Mucosa of rectum (tissue), 2 donors: ENCODE measurements at regions not wholly inside any gene's neighbourhood (a gene's known extent, or its start where the extent isn't known, plus 50 kb on each side); places are given as distances from the start of the nearest gene placed in this dataset.
"Not testable (repeated sequence)": the region's sequence is repeated elsewhere in the genome, so short reads cannot be mapped to it uniquely, and the experiment has no call there.

Source experiments
- H3K27ac ChIP-seq, 2 donors: one replicate each; pipeline ENCODE4 v1.7.0; 2013; ENCODE audit warnings: inconsistent platforms in 2 of 2, low read depth in 2 of 2, low read length in 2 of 2
- H3K27me3 ChIP-seq, 2 donors: one replicate each; pipeline ENCODE4 v1.7.0; 2013; ENCODE audit warnings: low read length in 2 of 2; ENCODE audit not compliant: control insufficient read depth in 2 of 2, insufficient read depth in 2 of 2
- H3K36me3 ChIP-seq, 2 donors: one replicate each; pipeline ENCODE4 v1.7.0; 2013; ENCODE audit warnings: low read length in 2 of 2; ENCODE audit not compliant: control insufficient read depth in 2 of 2, insufficient read depth in 2 of 2
- H3K4me1 ChIP-seq, 2 donors: one replicate each; pipeline ENCODE4 v1.7.0; 2013; ENCODE audit warnings: low read length in 2 of 2, mild to moderate bottlenecking in 1 of 2; ENCODE audit not compliant: control insufficient read depth in 2 of 2, insufficient read depth in 2 of 2
- H3K4me3 ChIP-seq, 2 donors: one replicate each; pipeline ENCODE4 v1.7.0; 2013; ENCODE audit warnings: low read length in 2 of 2
- H3K9ac ChIP-seq, 2 donors: one replicate each; pipeline ENCODE4 v1.7.0; 2013; ENCODE audit warnings: low read length in 2 of 2, low read depth in 1 of 2, mild to moderate bottlenecking in 1 of 2
- H3K9me3 ChIP-seq, 2 donors: one replicate each; pipeline ENCODE4 v1.7.0; 2013; ENCODE audit warnings: low read length in 2 of 2; ENCODE audit not compliant: control insufficient read depth in 2 of 2
- donor health status: healthy.
- donor health status: Normal muscosa, but diverticular disease.

DNA sequence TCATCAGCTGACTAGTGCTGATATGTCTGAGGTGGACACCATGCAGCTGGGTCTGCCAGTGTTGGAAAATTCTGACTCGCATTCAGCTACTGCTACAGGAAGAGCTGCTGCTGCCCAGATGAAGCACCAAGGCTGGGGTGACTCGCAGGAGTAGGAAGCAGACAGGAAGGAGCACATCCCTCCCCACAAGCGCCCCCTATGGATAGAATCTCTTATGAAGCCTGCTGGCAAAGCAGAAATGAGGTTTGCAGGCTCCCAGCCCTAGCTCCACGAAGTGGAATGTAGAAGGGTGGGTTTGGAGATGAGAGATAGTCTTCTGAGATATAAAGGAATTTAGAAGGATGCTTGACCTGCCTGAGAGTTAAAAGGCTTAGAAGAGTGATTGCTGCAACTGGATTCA lies 443.0 kb downstream of the ACTL7B start:
- H3K27ac ChIP-seq, result no peak overlapping the region
- no peaks in the 10 kb centered on the region for H3K27me3 ChIP-seq
- no peaks in the 10 kb centered on the region for H3K4me1 ChIP-seq
- H3K9ac ChIP-seq, result no peak overlapping the region
- H3K4me3 ChIP-seq, result no peak overlapping the region
- H3K9me3 ChIP-seq, result no peaks in the 10 kb centered on the region
- H3K36me3 ChIP-seq, result no peaks in the 10 kb centered on the region

GRCh38 chr9:108411632-108412031 lies 444.2 kb downstream of the ACTL7B start:
- Histone ChIP-seq H3K27me3 (no peaks in the 10 kb centered on the region), H3K4me3 (no peak overlapping the region), H3K36me3 (no peaks in the 10 kb centered on the region), H3K4me1 (no peaks in the 10 kb centered on the region), H3K27ac (no peak overlapping the region), H3K9ac (no peak overlapping the region), H3K9me3 (no peaks in the 10 kb centered on the region)

GRCh38 chr9:108410161-108410560 lies 445.6 kb downstream of the ACTL7B start:
- Histone ChIP-seq H3K4me3 (no peak overlapping the region), H3K9ac (no peak overlapping the region), H3K27ac (no peak overlapping the region), H3K9me3 (no peaks in the 10 kb centered on the region), H3K27me3 (no peaks in the 10 kb centered on the region), H3K4me1 (no peaks in the 10 kb centered on the region), H3K36me3 (no peaks in the 10 kb centered on the region)

DNA sequence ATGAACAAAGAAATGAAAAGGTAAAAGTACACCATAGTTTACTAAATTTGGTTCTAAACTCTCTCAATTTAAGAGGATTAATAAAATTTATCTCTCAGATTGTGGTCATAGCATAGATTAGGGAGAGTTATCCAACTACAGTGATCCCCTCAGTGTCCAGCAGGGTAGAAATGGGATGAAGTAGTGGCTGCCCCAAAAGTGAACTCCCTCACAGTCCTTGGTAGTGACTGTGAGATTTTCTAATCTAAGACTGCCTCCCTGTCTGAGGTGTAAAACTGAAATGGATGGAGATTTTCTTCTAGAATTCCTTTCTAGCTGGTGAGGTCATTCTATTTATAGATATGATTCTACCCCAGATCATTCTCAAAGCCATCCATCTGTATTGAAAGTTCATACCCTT lies 455.5 kb downstream of the ACTL7B start:
- Histone ChIP-seq H3K9me3 (peaks cover 0 to 8% of the 10 kb centered on the region in 2 donors), H3K36me3 (no peaks in the 10 kb centered on the region), H3K27ac (no peak overlapping the region), H3K4me1 (peaks cover 9% of the 10 kb centered on the region in 2 donors), H3K4me3 (no peak overlapping the region), H3K9ac (no peak overlapping the region), H3K27me3 (no peaks in the 10 kb centered on the region)

DNA sequence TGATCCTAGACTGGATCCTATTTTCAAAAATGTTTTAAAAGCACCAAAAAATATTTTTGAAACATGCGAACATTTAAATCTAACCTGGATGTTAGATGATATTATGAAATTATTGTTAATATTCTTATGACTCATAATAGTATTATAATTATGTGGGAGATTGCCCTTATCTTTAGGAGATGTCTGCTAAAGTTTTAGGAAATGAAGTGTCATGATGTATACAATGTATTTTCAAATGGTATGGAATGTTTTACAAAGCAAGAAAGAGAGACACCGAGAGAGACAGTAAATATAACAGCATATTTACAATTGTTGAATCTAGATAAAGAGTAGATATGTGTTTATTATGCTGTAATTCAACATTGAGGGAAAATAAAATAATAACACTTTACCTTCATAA lies 455.9 kb downstream of the ACTL7B start:
- Histone ChIP-seq H3K4me3 (no peak overlapping the region), H3K27ac (no peak overlapping the region), H3K4me1 (peaks cover 9 to 11% of the 10 kb centered on the region in 2 donors)

GRCh38 chr9:108397286-108397685 lies 458.5 kb downstream of the ACTL7B start:
- Histone ChIP-seq H3K4me3 (no peak overlapping the region), H3K4me1 (peaks cover 9 to 11% of the 10 kb centered on the region in 2 donors), H3K27ac (no peak overlapping the region), H3K9me3 (peaks cover 0 to 8% of the 10 kb centered on the region in 2 donors), H3K36me3 (no peaks in the 10 kb centered on the region), H3K27me3 (no peaks in the 10 kb centered on the region), H3K9ac (no peak overlapping the region)

More for the DNA sequence above, 455.9 kb downstream of the ACTL7B start:
- Histone ChIP-seq H3K9me3 (peaks cover 0 to 8% of the 10 kb centered on the region in 2 donors), H3K36me3 (no peaks in the 10 kb centered on the region), H3K9ac (no peak overlapping the region), H3K27me3 (no peaks in the 10 kb centered on the region)

- Histone ChIP-seq H3K9me3 (peaks cover 0 to 8% of the 10 kb centered on the region in 2 donors), H3K4me3 (no peak overlapping the region), H3K4me1 (peaks cover 9 to 11% of the 10 kb centered on the region in 2 donors), H3K27me3 (no peaks in the 10 kb centered on the region), H3K36me3 (no peaks in the 10 kb centered on the region), H3K9ac (no peak overlapping the region), H3K27ac (peak overlapping the region in 1 of 2 donors; percentile 36)
Observed at GRCh38 chr9:108396611-108397010, 459.2 kb downstream of the ACTL7B start.

DNA sequence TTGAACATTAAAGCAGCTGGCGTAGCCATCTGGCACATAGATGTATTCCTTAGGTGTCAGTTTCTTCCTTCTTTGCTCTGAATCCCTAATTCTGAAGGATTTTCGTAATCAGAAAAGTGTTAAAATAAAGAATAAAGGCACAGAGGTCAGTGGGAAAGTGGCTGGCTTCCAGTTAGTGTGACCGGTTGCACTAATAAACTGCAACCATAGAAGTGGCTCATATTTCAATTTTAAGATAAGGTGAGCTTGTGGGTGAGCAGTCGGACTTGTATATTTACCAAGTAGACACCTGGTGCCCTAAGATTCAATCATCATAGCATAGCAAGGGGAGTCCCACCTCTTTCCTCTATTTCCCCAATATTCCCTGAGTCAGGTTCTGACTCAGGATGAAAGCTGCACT lies 459.6 kb downstream of the ACTL7B start:
- H3K9ac ChIP-seq, result no peak overlapping the region
- H3K4me3 ChIP-seq, result no peak overlapping the region
- no peaks in the 10 kb centered on the region for H3K36me3 ChIP-seq
- H3K9me3 ChIP-seq, result peaks cover 0 to 8% of the 10 kb centered on the region in 2 donors
- H3K4me1 ChIP-seq, result peaks cover 9 to 11% of the 10 kb centered on the region in 2 donors
- no peaks in the 10 kb centered on the region for H3K27me3 ChIP-seq
- H3K27ac ChIP-seq, result peak overlapping the region in 1 of 2 donors; percentile 36

GRCh38 chr9:108395421-108395820 lies 460.4 kb downstream of the ACTL7B start:
- H3K36me3 ChIP-seq, result no peaks in the 10 kb centered on the region
- H3K9me3 ChIP-seq, result peaks cover 0 to 8% of the 10 kb centered on the region in 2 donors
- H3K9ac ChIP-seq, result no peak overlapping the region
- H3K4me1 ChIP-seq, result peaks cover 9 to 11% of the 10 kb centered on the region in 2 donors
- H3K27ac ChIP-seq, result no peak overlapping the region
- H3K4me3 ChIP-seq, result no peak overlapping the region
- no peaks in the 10 kb centered on the region for H3K27me3 ChIP-seq

DNA sequence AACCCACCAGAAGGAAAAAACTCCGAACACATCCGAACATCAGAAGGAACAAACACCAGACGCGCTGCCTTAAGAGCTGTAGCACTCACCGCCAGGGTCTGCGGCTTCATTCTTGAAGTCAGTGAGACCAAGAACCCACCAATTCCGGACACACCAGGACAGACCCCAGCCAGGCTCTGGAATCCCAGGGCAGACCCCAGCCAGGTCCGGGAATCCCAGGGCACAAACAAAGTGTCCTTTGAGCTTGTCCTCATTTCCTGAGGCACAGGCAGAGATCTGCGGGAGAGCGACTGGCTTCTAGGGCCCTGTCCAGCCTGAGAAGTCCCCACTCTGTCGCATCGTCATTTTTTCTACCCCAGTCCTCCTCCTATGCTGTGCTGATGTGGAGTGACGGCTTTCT lies 461.1 kb downstream of the ACTL7B start:
- H3K9me3 ChIP-seq, result peaks cover 0 to 8% of the 10 kb centered on the region in 2 donors
- peaks cover 9 to 11% of the 10 kb centered on the region in 2 donors for H3K4me1 ChIP-seq
- no peak overlapping the region for H3K4me3 ChIP-seq
- no peak overlapping the region for H3K27ac ChIP-seq
- no peaks in the 10 kb centered on the region for H3K27me3 ChIP-seq
- no peaks in the 10 kb centered on the region for H3K36me3 ChIP-seq
- H3K9ac ChIP-seq, result no peak overlapping the region

DNA sequence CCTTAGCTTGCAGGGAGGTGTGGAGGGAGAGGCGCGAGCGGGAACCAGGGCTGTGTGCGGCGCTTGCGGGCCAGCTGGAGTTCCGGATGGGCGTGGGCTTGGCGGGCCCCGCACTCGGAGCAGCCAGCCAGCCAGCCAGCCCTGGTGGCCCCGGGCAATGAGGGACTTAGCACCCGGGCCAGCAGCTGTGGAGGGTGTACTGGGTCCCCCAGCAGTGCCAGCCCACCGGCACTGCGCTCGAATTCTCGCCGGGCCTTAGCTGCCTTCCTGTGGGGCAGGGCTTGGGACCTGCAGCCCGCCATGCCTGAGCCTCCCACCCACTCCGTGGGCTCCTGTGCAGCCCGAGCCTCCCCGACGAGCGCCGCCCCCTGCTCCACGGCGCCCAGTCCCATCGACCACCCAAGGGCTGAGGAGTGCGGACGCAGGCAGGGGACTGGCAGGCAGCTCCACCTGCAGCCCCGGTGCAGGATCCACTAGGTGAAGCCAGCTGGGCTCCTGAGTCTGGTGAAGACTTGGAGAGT lies 462.2 kb downstream of the ACTL7B start:
- not testable (repeated sequence) for H3K36me3 ChIP-seq, H3K9me3 ChIP-seq, H3K27me3 ChIP-seq

More for the DNA sequence above, 462.2 kb downstream of the ACTL7B start:
- H3K9ac ChIP-seq, H3K4me3 ChIP-seq, H3K27ac ChIP-seq: not testable (repeated sequence)
- H3K4me1 ChIP-seq, result peaks cover 9 to 11% of the 10 kb centered on the region in 2 donors
